OCI-LY3 (cell line): ENCODE measurements at regions not wholly inside any gene's neighbourhood (a gene's known extent, or its start where the extent isn't known, plus 50 kb on each side); places are given as distances from the start of the nearest gene placed in this dataset.

Experiments
- H2AFZ ChIP-seq: fragments of 200-600, 300-600 bp; shearing (Covaris generic); 2 replicates; pipeline ENCODE4 v1.6.0; 2014; ENCODE audit warnings: antibody characterized with exemption, low read depth, low read length
- H3K27ac ChIP-seq: fragments of 200-600, 300-600 bp; sonication (generic); 2 replicates; pipeline ENCODE4 v1.5.1; 2014; ENCODE audit warnings: mild to moderate bottlenecking, low read length, moderate library complexity, mixed read lengths
- H3K27me3 ChIP-seq: fragments of 200-600, 300-600 bp; sonication (generic); 2 replicates; pipeline ENCODE4 v1.6.1; 2014; ENCODE audit warnings: low read depth, low read length, mixed read lengths
- H3K36me3 ChIP-seq: fragments of 200-600, 300-600 bp; sonication (generic); replicated peaks from 2 replicates; pipeline ENCODE3; 2014; ENCODE audit warnings: low read depth, low read length, mixed read lengths
- H3K4me1 ChIP-seq: fragments of 300-600, 200-600 bp; sonication (generic); 2 replicates; pipeline ENCODE4 v1.6.1; 2014; ENCODE audit warnings: low read length, mixed read lengths
- H3K4me2 ChIP-seq: fragments of 200-600, 300-600 bp; sonication (generic); 2 replicates; pipeline ENCODE4 v1.6.1; 2014; ENCODE audit warnings: low read length, mixed read lengths
- H3K4me3 ChIP-seq: fragments of 300-600, 200-600 bp; sonication (generic); 2 replicates; pipeline ENCODE4 v1.5.1; 2014; ENCODE audit warnings: antibody characterized with exemption, mild to moderate bottlenecking, low read length, moderate library complexity
- H3K79me2 ChIP-seq: fragments of 300-600, 200-600 bp; shearing (Covaris generic); 2 replicates; pipeline ENCODE4 v1.6.1; 2014; ENCODE audit warnings: mild to moderate bottlenecking, low read length, mixed read lengths
- H3K9ac ChIP-seq: fragments of 300-600, 200-600 bp; shearing (Covaris generic); 2 replicates; pipeline ENCODE4 v1.6.0; 2014; ENCODE audit warnings: mild to moderate bottlenecking, low read length, moderate library complexity
- H3K9me3 ChIP-seq: fragments of 200-600, 300-600 bp; shearing (Covaris generic); 2 replicates; pipeline ENCODE4 v1.6.1; 2014; ENCODE audit warnings: low read length, mixed read lengths; ENCODE audit not compliant: insufficient read depth
- H4K20me1 ChIP-seq: fragments of 200-600, 300-600 bp; sonication (generic); 2 replicates; pipeline ENCODE4 v1.6.1; 2016; ENCODE audit warnings: low read length, mixed read lengths; ENCODE audit not compliant: insufficient read depth
- EZH2phosphoT487 ChIP-seq: fragments of 200-600 bp; shearing (Covaris generic); IDR thresholded peaks from 2 replicates; pipeline ENCODE4 v1.6.1; 2018; ENCODE audit warnings: antibody characterized with exemption, mixed run types, low read depth
- TF ChIP-seq, protein P1 (sequence below): fragments of 200-600, 300-600 bp; sonication (generic); IDR thresholded peaks from 2 replicates; pipeline ENCODE4 v1.5.1; 2014; ENCODE audit warnings: antibody characterized with exemption, low read length, low read depth

DNA sequence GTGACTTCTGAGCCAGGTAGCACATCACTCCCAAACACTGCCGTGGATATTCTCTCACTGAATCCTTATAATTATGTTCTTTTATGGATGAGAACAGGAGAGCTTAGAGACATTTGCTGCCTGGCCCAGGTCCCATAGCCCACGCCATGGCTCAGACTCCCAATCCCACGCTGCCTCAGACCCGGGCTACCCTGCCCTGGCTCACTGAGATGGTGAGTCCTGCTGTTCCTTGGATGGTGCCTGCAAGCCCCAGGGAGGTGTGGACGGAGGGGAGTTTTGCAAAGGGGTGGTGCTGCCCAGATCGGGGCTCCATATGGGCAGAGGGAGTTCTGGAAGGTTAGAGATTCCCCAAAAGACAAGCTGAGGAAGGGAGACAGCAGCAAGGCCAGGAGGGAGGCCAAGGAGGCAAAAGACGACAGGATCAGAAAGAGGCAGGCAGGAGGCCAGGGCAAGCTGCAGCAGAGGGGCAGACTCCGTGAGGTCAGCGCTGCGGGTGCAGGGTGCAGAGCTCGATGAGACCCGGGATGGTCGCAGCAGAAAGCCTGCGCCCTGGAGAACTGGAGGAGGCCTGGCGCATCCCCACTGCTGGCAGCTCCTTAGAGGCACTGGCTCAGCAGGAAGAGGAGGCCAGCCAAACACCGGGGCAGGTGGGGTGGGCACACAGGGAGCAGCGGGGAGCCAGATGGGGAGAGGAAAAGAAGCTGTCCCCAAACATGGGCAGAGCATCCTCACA is 95.7 kb upstream of the ALDH1A3 start:
- no peaks in the 10 kb centered on the region for H3K9me3 ChIP-seq
- no peaks in the 10 kb centered on the region for H3K79me2 ChIP-seq
- H2AFZ ChIP-seq, result no peak overlapping the region
- peaks cover 6% of the 10 kb centered on the region; the same call in 1 of the 2 replicates for H3K4me1 ChIP-seq
- TF ChIP-seq EZH2phosphoT487, result no peak
- TF ChIP-seq, protein P1, sequence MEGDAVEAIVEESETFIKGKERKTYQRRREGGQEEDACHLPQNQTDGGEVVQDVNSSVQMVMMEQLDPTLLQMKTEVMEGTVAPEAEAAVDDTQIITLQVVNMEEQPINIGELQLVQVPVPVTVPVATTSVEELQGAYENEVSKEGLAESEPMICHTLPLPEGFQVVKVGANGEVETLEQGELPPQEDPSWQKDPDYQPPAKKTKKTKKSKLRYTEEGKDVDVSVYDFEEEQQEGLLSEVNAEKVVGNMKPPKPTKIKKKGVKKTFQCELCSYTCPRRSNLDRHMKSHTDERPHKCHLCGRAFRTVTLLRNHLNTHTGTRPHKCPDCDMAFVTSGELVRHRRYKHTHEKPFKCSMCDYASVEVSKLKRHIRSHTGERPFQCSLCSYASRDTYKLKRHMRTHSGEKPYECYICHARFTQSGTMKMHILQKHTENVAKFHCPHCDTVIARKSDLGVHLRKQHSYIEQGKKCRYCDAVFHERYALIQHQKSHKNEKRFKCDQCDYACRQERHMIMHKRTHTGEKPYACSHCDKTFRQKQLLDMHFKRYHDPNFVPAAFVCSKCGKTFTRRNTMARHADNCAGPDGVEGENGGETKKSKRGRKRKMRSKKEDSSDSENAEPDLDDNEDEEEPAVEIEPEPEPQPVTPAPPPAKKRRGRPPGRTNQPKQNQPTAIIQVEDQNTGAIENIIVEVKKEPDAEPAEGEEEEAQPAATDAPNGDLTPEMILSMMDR, result no peak
- H3K4me2 ChIP-seq, result no peak overlapping the region
- no peak overlapping the region for H3K27ac ChIP-seq
- no peaks in the 10 kb centered on the region for H3K36me3 ChIP-seq
- H3K4me3 ChIP-seq, result no peak overlapping the region
- peaks cover 10% of the 10 kb centered on the region for H3K27me3 ChIP-seq
- no peak overlapping the region for H3K9ac ChIP-seq
- no peaks in the 10 kb centered on the region for H4K20me1 ChIP-seq

DNA sequence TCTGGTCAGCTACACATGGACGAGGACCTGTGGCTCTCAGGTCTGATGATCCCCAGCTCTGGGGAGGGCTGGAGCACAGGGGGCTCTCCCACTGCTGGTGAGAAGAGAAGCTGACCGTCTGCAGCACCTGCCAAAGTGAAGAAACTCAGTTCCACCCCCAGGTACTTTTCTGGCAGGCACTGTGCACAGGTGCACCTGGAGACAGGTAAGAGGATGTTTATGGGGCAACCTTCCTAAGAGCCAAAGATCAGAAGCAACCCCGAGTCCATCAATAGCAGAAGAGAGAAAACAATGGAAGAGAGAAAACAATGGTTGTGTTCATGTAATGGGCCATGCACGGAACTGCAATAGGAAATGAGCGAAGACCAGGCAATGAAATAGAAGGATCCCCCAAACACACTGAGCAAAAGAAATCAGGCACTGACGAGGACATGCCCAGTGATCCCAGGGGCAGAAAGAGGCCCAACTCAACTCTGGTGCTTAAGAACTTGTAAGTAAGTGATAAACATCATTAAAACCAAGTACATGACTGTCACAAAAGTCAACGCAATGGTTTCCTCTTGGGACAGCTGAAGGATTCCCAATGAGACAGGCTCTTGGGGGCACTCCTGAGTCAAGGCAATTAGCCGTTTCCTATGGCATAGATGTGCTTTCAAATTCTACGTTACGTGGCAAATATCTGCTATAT is 95.0 kb upstream of the ALDH1A3 start:
- no peaks in the 10 kb centered on the region for H3K9me3 ChIP-seq
- H3K9ac ChIP-seq, result no peak overlapping the region
- H3K27ac ChIP-seq, result no peak overlapping the region
- H3K27me3 ChIP-seq, result peaks cover 10% of the 10 kb centered on the region
- no peak overlapping the region for H3K4me2 ChIP-seq
- H3K36me3 ChIP-seq, result no peaks in the 10 kb centered on the region
- no peak overlapping the region for H2AFZ ChIP-seq
- no peaks in the 10 kb centered on the region for H4K20me1 ChIP-seq
- no peaks in the 10 kb centered on the region for H3K79me2 ChIP-seq
- H3K4me3 ChIP-seq, result no peak overlapping the region
- TF ChIP-seq EZH2phosphoT487, result no peak
- TF ChIP-seq, protein P1, result no peak
- H3K4me1 ChIP-seq, result peaks cover 6% of the 10 kb centered on the region; the same call in 1 of the 2 replicates

DNA sequence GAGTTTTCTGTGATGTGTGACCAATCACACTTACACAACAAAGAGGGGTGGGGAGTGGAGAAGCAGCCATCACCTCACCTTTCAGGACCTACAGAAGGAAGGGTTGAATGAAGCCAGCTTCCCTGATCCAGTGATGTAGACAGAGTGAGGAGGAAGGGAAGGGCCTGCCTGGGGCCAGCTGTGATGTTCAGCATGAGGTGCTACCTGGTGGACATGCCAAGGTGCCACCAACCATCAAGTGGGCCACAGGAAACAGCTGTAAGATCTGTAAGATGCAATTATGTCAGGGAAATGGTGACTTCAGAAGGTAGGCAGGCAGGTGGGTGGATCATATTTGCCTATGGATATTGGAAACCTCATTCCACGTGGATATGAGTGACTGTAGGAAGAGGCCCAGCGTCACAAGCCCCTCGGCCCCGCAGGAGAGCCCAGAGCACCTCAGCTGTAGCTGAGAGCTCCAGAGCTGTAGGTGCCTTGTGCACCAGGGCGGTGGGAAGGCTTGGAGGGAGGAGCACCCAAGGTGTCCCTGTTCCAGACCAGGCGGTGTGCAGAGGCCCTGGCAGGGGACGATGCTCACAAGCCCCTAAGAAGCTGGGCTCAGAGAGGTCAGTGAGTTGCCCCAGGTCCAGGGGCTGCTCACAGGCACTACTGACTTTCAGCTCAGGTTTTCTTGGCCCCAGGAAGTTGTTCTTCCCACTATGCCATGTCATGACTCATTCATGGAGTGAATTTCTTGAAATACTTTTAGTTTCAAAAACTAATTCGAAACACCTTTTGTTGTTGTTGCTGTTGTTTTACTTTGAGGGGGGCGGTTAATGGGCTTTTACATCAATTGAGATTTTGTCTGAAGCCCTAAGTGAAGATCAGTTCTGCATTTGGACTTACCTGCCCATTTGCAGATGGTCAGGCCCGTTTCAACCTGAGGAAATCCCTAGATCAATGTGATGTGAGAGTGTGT is 94.2 kb upstream of the ALDH1A3 start:
- Histone ChIP-seq H3K27ac (no peak overlapping the region), H3K9me3 (no peaks in the 10 kb centered on the region), H2AFZ (no peak overlapping the region), H4K20me1 (no peaks in the 10 kb centered on the region), H3K4me1 (peaks cover 6% of the 10 kb centered on the region; the same call in 1 of the 2 replicates), H3K27me3 (peaks cover 10% of the 10 kb centered on the region), H3K4me2 (no peak overlapping the region), H3K4me3 (no peak overlapping the region), H3K79me2 (no peaks in the 10 kb centered on the region), H3K36me3 (no peaks in the 10 kb centered on the region), H3K9ac (no peak overlapping the region)
- TF ChIP-seq, protein P1, result no peak
- no peak for TF ChIP-seq EZH2phosphoT487

DNA sequence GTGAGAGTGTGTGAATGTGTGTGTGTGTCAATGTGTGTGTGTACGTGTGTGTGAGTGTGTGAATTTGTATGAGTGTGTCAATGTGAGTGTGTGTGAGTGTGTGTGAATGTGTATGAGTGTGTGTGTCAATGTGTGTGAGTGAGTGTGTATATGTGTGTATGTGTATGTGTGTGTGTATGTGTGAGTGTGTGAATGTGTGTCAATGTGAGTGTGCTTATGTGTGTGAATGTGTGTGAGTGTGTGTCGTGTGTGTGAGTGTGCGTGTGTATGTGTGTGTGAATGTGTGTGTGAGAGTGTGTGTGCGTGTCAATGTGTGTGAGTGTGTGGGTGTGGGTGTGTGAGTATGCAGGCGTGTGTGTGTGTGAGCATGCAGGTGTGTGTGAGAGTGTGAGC is 93.5 kb upstream of the ALDH1A3 start:
- no peak overlapping the region for H3K4me3 ChIP-seq
- H3K4me1 ChIP-seq, result peaks cover 6% of the 10 kb centered on the region; the same call in 1 of the 2 replicates
- H3K27me3 ChIP-seq, result peaks cover 10% of the 10 kb centered on the region
- no peak overlapping the region for H3K9ac ChIP-seq
- no peak overlapping the region for H2AFZ ChIP-seq
- H3K79me2 ChIP-seq, result no peaks in the 10 kb centered on the region
- H3K27ac ChIP-seq, result no peak overlapping the region
- H3K4me2 ChIP-seq, result no peak overlapping the region
- H3K36me3 ChIP-seq, result no peaks in the 10 kb centered on the region
- H4K20me1 ChIP-seq, result no peaks in the 10 kb centered on the region
- no peak for TF ChIP-seq EZH2phosphoT487
- TF ChIP-seq, protein P1, result no peak
- no peaks in the 10 kb centered on the region for H3K9me3 ChIP-seq
